ENCODE measurements at regions not wholly inside any gene's neighbourhood (a gene's known extent, or its start where the extent isn't known, plus 50 kb on each side); places are given as distances from the start of the nearest gene placed in this dataset.

GRCh38 chr14:40762177-40762576 is 844.5 kb upstream of the LRFN5 start:
- H3K9me3 Mint-ChIP-seq: peaks cover 7% of the 10 kb centered on the region
- no peaks in the 10 kb centered on the region for H3K27me3 Mint-ChIP-seq (ENCODE audit: low read depth)
- H3K36me3 Mint-ChIP-seq (ENCODE audit: low read depth): no peaks in the 10 kb centered on the region
- H3K4me3 Mint-ChIP-seq: no peak overlapping the region
- no peak overlapping the region for H3K27ac Mint-ChIP-seq (ENCODE audit: unreplicated experiment)
- TF ChIP-seq CTCF (conservative IDR thresholded peaks at IDR 0.05): no peak
- H3K4me1 Mint-ChIP-seq: no peaks in the 10 kb centered on the region
- no peak for DNase-seq (ENCODE audit: low read depth, low spot score)

- no peaks in the 10 kb centered on the region for H3K36me3 Mint-ChIP-seq (ENCODE audit: low read depth)
- H3K27me3 Mint-ChIP-seq (ENCODE audit: low read depth): no peaks in the 10 kb centered on the region
- TF ChIP-seq CTCF (conservative IDR thresholded peaks at IDR 0.05): no peak
- H3K4me1 Mint-ChIP-seq: no peaks in the 10 kb centered on the region
- no peak overlapping the region for H3K27ac Mint-ChIP-seq (ENCODE audit: unreplicated experiment)
- DNase-seq (ENCODE audit: low read depth, low spot score): no peak
- peaks cover 13% of the 10 kb centered on the region for H3K9me3 Mint-ChIP-seq
- H3K4me3 Mint-ChIP-seq: no peak overlapping the region
Measured at GRCh38 chr14:40760704-40761103, 846.0 kb upstream of the LRFN5 start.

GRCh38 chr14:40758076-40758475 is 848.6 kb upstream of the LRFN5 start:
- H3K27ac Mint-ChIP-seq (ENCODE audit: unreplicated experiment): no peak overlapping the region
- H3K27me3 Mint-ChIP-seq (ENCODE audit: low read depth): no peaks in the 10 kb centered on the region
- no peaks in the 10 kb centered on the region for H3K4me1 Mint-ChIP-seq
- no peak for TF ChIP-seq CTCF (conservative IDR thresholded peaks at IDR 0.05)
- no peak overlapping the region for H3K4me3 Mint-ChIP-seq
- no peaks in the 10 kb centered on the region for H3K36me3 Mint-ChIP-seq (ENCODE audit: low read depth)
- no peak for DNase-seq (ENCODE audit: low read depth, low spot score)
- H3K9me3 Mint-ChIP-seq: peaks cover 18% of the 10 kb centered on the region

- no peak for TF ChIP-seq CTCF (conservative IDR thresholded peaks at IDR 0.05)
- no peak for DNase-seq (ENCODE audit: low read depth, low spot score)
- Mint-ChIP-seq H3K27ac (ENCODE audit: unreplicated experiment) (no peak overlapping the region), H3K4me3 (no peak overlapping the region), H3K36me3 (ENCODE audit: low read depth) (no peaks in the 10 kb centered on the region), H3K4me1 (no peaks in the 10 kb centered on the region), H3K27me3 (ENCODE audit: low read depth) (no peaks in the 10 kb centered on the region), H3K9me3 (peaks cover 18% of the 10 kb centered on the region)
Measured at GRCh38 chr14:40757376-40757950, 849.2 kb upstream of the LRFN5 start.

- H3K27me3 Mint-ChIP-seq (ENCODE audit: low read depth): no peaks in the 10 kb centered on the region
- no peak for TF ChIP-seq CTCF (conservative IDR thresholded peaks at IDR 0.05)
- H3K4me3 Mint-ChIP-seq: no peak overlapping the region
- H3K27ac Mint-ChIP-seq (ENCODE audit: unreplicated experiment): no peak overlapping the region
- no peak for DNase-seq (ENCODE audit: low read depth, low spot score)
- H3K9me3 Mint-ChIP-seq: peaks cover 7% of the 10 kb centered on the region
- H3K4me1 Mint-ChIP-seq: no peaks in the 10 kb centered on the region
- H3K36me3 Mint-ChIP-seq (ENCODE audit: low read depth): peaks cover 10% of the 10 kb centered on the region
Measured at GRCh38 chr14:40733206-40733605, 873.5 kb upstream of the LRFN5 start.

All from neural crest cell (in vitro differentiated cells).